ENCODE measurements at regions not wholly inside any gene's neighbourhood (a gene's known extent, or its start where the extent isn't known, plus 50 kb on each side); places are given as distances from the start of the nearest gene placed in this dataset.
"Not testable (repeated sequence)": the region's sequence is repeated elsewhere in the genome, so short reads cannot be mapped to it uniquely, and the experiment has no call there.

DNA sequence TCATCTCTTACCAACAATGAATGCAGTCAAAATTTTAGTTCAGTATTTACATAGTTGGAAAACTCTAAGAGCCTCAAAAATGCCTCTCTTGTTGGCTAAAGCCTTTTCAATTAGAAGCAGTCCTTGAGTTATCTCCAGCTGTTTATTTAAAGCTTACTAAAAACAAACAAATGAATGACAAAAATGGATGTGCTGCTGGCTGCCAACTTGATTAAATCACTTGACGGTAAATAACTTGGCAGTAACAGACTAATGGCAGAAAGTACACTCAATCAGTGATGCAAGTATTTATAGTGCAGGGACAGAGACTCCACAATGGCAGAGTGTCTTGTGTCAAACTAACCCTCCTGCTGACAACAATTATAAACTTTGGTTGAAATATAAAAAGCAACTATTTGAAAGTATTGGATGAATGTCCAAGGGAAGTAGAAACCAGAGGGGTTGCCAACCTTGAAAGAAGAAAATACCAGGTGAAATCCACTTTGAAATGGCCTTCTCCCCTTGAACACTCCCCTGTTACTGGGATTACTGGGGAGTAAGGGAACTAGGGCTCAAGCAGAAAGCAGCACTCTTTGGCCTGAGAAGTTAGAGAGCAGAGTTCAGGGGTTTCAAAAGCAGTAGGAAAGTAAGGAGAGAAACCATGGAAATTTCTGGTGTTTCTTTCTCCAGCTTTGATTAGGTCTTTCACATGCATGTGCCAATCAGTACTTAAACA lies 245.2 kb upstream of the SPHKAP start:
- Histone ChIP-seq H3K9me3 (peaks cover 0 to 8% (median 0%) of the 10 kb centered on the region in 3 donors), H3K36me3 (replicated peaks in 1 of 2; ENCODE audit: insufficient read depth in 1 of 2, low read depth in 2 of 2) (no peaks in the 10 kb centered on the region), H3K27ac (no peak overlapping the region), H3K4me3 (no peak overlapping the region), H3K27me3 (no peaks in the 10 kb centered on the region), H3K4me1 (no peaks in the 10 kb centered on the region)
- ATAC-seq = no peak
- 11 to 29% methylated on average over 1 of the region's 1 CpG for WGBS, 2 donors
- TF ChIP-seq, protein P1, sequence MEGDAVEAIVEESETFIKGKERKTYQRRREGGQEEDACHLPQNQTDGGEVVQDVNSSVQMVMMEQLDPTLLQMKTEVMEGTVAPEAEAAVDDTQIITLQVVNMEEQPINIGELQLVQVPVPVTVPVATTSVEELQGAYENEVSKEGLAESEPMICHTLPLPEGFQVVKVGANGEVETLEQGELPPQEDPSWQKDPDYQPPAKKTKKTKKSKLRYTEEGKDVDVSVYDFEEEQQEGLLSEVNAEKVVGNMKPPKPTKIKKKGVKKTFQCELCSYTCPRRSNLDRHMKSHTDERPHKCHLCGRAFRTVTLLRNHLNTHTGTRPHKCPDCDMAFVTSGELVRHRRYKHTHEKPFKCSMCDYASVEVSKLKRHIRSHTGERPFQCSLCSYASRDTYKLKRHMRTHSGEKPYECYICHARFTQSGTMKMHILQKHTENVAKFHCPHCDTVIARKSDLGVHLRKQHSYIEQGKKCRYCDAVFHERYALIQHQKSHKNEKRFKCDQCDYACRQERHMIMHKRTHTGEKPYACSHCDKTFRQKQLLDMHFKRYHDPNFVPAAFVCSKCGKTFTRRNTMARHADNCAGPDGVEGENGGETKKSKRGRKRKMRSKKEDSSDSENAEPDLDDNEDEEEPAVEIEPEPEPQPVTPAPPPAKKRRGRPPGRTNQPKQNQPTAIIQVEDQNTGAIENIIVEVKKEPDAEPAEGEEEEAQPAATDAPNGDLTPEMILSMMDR (IDR thresholded peaks at IDR 0.05) = no peak
- TF ChIP-seq POLR2A (IDR thresholded peaks at IDR 0.05) = no peak
- intact Hi-C loops (cut with DNase I) = no loop called here
- DNase-seq = no peak

DNA sequence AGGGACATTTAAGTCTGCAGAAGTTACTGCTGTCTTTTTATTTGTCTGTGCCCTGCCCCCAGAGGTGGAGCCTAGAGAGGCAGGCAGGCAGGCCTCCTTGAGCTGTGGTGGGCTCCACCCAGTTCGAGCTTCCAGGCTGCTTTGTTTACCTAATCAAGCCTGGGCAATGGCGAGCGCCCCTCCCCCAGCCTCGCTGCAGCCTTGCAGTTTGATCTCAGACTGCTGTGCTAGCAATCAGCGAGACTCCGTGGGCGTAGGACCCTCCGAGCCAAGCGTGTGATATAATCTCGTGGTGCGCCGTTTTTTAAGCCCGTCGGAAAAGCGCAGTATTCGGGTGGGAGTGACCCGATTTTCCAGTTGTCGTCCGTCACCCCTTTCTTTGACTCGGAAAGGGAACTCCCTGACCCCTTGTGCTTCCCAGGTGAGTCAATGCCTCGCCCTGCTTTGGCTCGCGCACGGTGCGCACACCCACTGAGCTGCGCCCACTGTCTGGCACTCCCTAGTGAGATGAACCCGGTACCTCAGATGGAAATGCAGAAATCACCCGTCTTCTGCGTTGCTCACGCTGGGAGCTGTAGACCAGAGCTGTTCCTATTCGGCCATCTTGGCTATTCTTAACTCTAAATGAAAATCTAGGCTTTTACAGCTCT lies 244.0 kb upstream of the SPHKAP start:
- H3K36me3 ChIP-seq (replicated peaks in 1 of 2; ENCODE audit: insufficient read depth in 1 of 2, low read depth in 2 of 2); ATAC-seq; H3K9me3 ChIP-seq; H3K27me3 ChIP-seq; H3K27ac ChIP-seq; intact Hi-C loops (cut with DNase I); DNase-seq; H3K4me1 ChIP-seq; H3K4me3 ChIP-seq: not testable (repeated sequence)
- 83 to 85% methylated on average over 26 to 27 of the region's 31 CpGs for WGBS, 2 donors

DNA sequence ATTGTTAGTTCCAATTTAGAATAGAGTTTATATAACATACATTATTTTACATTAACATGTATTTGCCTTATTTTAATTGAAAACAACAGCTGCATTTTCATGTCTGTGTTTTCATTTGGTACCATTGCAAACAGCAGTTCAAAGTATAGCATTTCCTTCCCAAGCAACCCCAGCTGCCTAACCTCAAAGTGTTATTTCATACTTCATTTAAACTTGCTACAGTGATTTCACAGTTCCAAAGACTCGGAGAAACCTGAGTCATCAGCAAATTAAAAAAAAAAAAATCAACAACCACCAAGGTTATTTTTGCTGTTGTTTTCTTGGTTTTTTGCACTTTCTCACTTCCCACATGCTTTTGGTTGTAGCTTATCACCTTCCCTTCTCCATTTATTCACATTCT lies 236.5 kb upstream of the SPHKAP start:
- DNase-seq = no peak
- ATAC-seq = no peak
- Histone ChIP-seq H3K9me3 (no peaks in the 10 kb centered on the region), H3K4me3 (no peak overlapping the region), H3K27me3 (no peaks in the 10 kb centered on the region), H3K36me3 (replicated peaks in 1 of 2; ENCODE audit: insufficient read depth in 1 of 2, low read depth in 2 of 2) (no peaks in the 10 kb centered on the region), H3K27ac (no peak overlapping the region), H3K4me1 (no peaks in the 10 kb centered on the region)
- WGBS, 2 donors = 48 to 60% methylated on average over 1 of the region's 1 CpG
- intact Hi-C loops (cut with DNase I) = no loop called here
- no peak for TF ChIP-seq POLR2A (IDR thresholded peaks at IDR 0.05)
- TF ChIP-seq, protein P1 (IDR thresholded peaks at IDR 0.05) = no peak

DNA sequence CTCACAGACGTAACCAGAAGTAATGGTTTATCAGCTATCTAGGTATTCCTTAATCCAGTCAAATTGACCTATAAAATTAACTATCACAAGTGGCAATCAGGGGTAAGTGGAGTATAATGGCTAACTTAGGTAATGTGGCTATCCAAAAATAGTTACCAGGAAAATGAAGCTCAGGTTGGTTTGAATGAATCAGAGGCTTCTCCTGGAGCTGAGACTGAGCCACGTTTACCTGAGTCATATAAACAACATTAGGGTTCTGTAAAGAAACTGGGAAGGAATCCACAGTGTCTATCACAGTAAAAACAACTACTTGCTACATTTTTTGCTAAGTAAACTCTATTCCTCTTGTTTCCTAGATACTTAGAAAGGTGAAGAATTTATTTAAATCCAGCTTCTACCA lies 236.0 kb upstream of the SPHKAP start:
- DNase-seq (no peak), ATAC-seq (no peak)
- no peaks in the 10 kb centered on the region for H3K36me3 ChIP-seq (replicated peaks in 1 of 2; ENCODE audit: insufficient read depth in 1 of 2, low read depth in 2 of 2)
- H3K4me3 ChIP-seq = no peak overlapping the region
- H3K4me1 ChIP-seq = no peaks in the 10 kb centered on the region
- intact Hi-C loops (cut with DNase I) = no loop called here
- H3K27ac ChIP-seq = no peak overlapping the region
- TF ChIP-seq POLR2A (IDR thresholded peaks at IDR 0.05) = no peak
- TF ChIP-seq, protein P1 (IDR thresholded peaks at IDR 0.05) = no peak
- no peaks in the 10 kb centered on the region for H3K27me3 ChIP-seq
- WGBS, 2 donors = 37 to 38% methylated on average over 2 of the region's 2 CpGs
- no peaks in the 10 kb centered on the region for H3K9me3 ChIP-seq

DNA sequence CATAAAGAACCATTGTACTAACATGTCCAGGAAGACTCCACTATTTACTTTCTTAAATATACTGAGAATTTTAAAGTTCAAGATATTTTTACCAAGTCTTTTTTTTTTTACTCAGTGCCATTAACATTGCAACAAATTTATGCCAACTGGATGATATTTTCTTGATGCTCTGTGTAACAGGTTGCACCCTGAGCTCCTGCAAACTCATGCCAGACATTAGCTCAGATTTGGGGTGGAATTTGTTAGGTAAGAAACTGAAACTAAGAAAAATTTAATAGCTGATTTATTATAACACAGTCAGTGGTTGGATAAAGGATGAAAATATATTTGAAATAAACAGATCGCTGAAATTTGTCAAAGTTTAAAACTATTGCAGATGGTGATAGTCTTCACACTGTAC lies 228.6 kb upstream of the SPHKAP start:
- DNase-seq (no peak), ATAC-seq (no peak)

More for the DNA sequence above, 228.6 kb upstream of the SPHKAP start:
- Histone ChIP-seq H3K36me3 (replicated peaks in 1 of 2; ENCODE audit: insufficient read depth in 1 of 2, low read depth in 2 of 2) (no peaks in the 10 kb centered on the region), H3K27ac (no peak overlapping the region), H3K4me1 (no peaks in the 10 kb centered on the region), H3K4me3 (no peak overlapping the region), H3K27me3 (no peaks in the 10 kb centered on the region), H3K9me3 (no peaks in the 10 kb centered on the region)
- 92 to 100% methylated on average over 1 of the region's 1 CpG for WGBS, 2 donors
- TF ChIP-seq, protein P1 (IDR thresholded peaks at IDR 0.05) = no peak
- TF ChIP-seq POLR2A (IDR thresholded peaks at IDR 0.05) = no peak
- intact Hi-C loops (cut with DNase I) = no loop called here

Measured in body of pancreas (tissue), 4 donors.